Glutamatergic neuron (in vitro differentiated cells): ENCODE measurements at regions not wholly inside any gene's neighbourhood (a gene's known extent, or its start where the extent isn't known, plus 50 kb on each side); places are given as distances from the start of the nearest gene placed in this dataset.

Source experiments
- DNase-seq: peaks from one replicate; pipeline ENCODE4 v3.0.0; 2022
- H3K27ac Mint-ChIP-seq: one replicate; pipeline ENCODE4 v1.8.0; 2020; ENCODE audit warnings: mild to moderate bottlenecking, mixed read lengths, inconsistent platforms; ENCODE audit not compliant: unreplicated experiment
- H3K27me3 Mint-ChIP-seq: one replicate; pipeline ENCODE4 v1.8.0; 2020; ENCODE audit warnings: mild to moderate bottlenecking, moderate library complexity, mixed read lengths, inconsistent platforms; ENCODE audit not compliant: unreplicated experiment
- H3K36me3 Mint-ChIP-seq: one replicate; pipeline ENCODE4 v1.8.0; 2020; ENCODE audit warnings: mild to moderate bottlenecking, mixed read lengths, inconsistent platforms; ENCODE audit not compliant: unreplicated experiment
- H3K4me1 Mint-ChIP-seq: one replicate; pipeline ENCODE4 v1.8.0; 2020; ENCODE audit warnings: mild to moderate bottlenecking, low read depth, mixed read lengths, inconsistent platforms; ENCODE audit not compliant: unreplicated experiment
- H3K4me3 Mint-ChIP-seq: one replicate; pipeline ENCODE4 v1.8.0; 2020; ENCODE audit warnings: mild to moderate bottlenecking, mixed read lengths, inconsistent platforms; ENCODE audit not compliant: unreplicated experiment
- H3K9me3 Mint-ChIP-seq: one replicate; pipeline ENCODE4 v1.8.0; 2020; ENCODE audit warnings: mild to moderate bottlenecking, moderate library complexity, mixed read lengths, inconsistent platforms; ENCODE audit not compliant: unreplicated experiment
- TF ChIP-seq, protein P1 (sequence below): fragments of 200-600 bp; sonication (generic); IDR thresholded peaks from one replicate; pipeline ENCODE4 v1.5.0; 2021; ENCODE audit not compliant: partially characterized antibody, unreplicated experiment

- no peaks in the 10 kb centered on the region for H3K4me1 Mint-ChIP-seq
- TF ChIP-seq, protein P1, sequence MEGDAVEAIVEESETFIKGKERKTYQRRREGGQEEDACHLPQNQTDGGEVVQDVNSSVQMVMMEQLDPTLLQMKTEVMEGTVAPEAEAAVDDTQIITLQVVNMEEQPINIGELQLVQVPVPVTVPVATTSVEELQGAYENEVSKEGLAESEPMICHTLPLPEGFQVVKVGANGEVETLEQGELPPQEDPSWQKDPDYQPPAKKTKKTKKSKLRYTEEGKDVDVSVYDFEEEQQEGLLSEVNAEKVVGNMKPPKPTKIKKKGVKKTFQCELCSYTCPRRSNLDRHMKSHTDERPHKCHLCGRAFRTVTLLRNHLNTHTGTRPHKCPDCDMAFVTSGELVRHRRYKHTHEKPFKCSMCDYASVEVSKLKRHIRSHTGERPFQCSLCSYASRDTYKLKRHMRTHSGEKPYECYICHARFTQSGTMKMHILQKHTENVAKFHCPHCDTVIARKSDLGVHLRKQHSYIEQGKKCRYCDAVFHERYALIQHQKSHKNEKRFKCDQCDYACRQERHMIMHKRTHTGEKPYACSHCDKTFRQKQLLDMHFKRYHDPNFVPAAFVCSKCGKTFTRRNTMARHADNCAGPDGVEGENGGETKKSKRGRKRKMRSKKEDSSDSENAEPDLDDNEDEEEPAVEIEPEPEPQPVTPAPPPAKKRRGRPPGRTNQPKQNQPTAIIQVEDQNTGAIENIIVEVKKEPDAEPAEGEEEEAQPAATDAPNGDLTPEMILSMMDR, result no peak
- no peaks in the 10 kb centered on the region for H3K27me3 Mint-ChIP-seq
- H3K27ac Mint-ChIP-seq, result no peak overlapping the region
- DNase-seq, result no peak
- no peak overlapping the region for H3K4me3 Mint-ChIP-seq
- no peaks in the 10 kb centered on the region for H3K9me3 Mint-ChIP-seq
- H3K36me3 Mint-ChIP-seq, result no peaks in the 10 kb centered on the region
These were observed 412.2 kb upstream of the TSHZ3 start for GRCh38 chr19:31761281-31761913.

DNA sequence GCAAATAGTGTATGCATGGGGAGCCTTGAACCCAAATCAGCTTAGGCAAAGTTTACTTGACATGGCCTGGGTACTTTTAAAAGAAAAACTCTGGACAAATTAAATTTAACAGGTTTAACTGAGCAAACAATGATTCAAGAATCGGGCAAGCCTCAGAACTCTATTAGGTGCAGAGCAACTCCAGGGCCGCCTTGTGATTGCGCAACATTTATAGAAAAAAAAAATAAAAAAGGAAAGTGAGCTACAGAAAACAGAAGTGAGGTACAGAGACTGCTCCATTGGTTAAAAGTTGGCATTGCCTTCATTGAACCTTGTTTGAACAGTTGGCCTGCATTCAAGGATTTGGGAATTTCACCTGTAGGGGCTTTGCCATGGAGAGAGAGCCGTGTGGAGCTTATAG lies 421.0 kb upstream of the TSHZ3 start:
- H3K36me3 Mint-ChIP-seq, result no peaks in the 10 kb centered on the region
- H3K4me1 Mint-ChIP-seq, result no peaks in the 10 kb centered on the region
- no peaks in the 10 kb centered on the region for H3K27me3 Mint-ChIP-seq
- H3K4me3 Mint-ChIP-seq, result no peak overlapping the region
- TF ChIP-seq, protein P1, result no peak
- no peak for DNase-seq
- no peak overlapping the region for H3K27ac Mint-ChIP-seq
- peaks cover 2% of the 10 kb centered on the region for H3K9me3 Mint-ChIP-seq

- Mint-ChIP-seq H3K27ac (no peak overlapping the region), H3K9me3 (peaks cover 2% of the 10 kb centered on the region), H3K27me3 (no peaks in the 10 kb centered on the region), H3K4me1 (no peaks in the 10 kb centered on the region), H3K36me3 (no peaks in the 10 kb centered on the region), H3K4me3 (no peak overlapping the region)
- no peak for DNase-seq
- TF ChIP-seq, protein P1, result no peak
These were observed 423.7 kb upstream of the TSHZ3 start for GRCh38 chr19:31772915-31773314.

DNA sequence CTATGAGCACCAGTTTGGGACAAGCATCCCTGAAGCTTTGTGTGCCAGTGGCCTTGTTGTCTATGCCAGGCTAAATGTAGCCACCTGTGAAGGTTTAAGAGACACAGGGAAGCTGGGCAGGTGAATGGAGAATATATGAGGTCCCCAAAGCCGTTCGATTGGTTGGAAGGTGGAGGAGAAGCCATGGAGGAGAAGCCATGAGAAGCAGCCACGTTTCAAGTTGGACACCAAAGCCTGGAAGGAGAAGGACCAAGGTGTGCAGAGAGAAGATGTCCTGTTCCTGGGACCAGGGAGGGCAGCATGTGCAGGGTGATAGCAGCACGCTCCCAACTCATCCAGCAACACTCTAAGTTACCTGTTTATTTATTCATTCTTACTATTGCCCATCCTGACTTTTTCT lies 432.3 kb upstream of the TSHZ3 start:
- Mint-ChIP-seq H3K4me1 (peaks cover 8% of the 10 kb centered on the region), H3K4me3 (no peak overlapping the region), H3K27me3 (peaks cover 2% of the 10 kb centered on the region), H3K36me3 (no peaks in the 10 kb centered on the region), H3K27ac (no peak overlapping the region), H3K9me3 (peaks cover 2% of the 10 kb centered on the region)
- no peak for DNase-seq
- TF ChIP-seq, protein P1, result no peak

- no peak overlapping the region for H3K27ac Mint-ChIP-seq
- peaks cover 2% of the 10 kb centered on the region for H3K9me3 Mint-ChIP-seq
- peaks cover 8% of the 10 kb centered on the region for H3K4me1 Mint-ChIP-seq
- peak; percentile 30 for DNase-seq
- no peak overlapping the region for H3K4me3 Mint-ChIP-seq
- TF ChIP-seq, protein P1, result no peak
- peaks cover 2% of the 10 kb centered on the region for H3K27me3 Mint-ChIP-seq
- no peaks in the 10 kb centered on the region for H3K36me3 Mint-ChIP-seq
These were observed 434.4 kb upstream of the TSHZ3 start for GRCh38 chr19:31783592-31783991.
